ENCODE measurements at regions not wholly inside any gene's neighbourhood (a gene's known extent, or its start where the extent isn't known, plus 50 kb on each side); places are given as distances from the start of the nearest gene placed in this dataset.

GRCh38 chr1:70498666-70499065 is 87.6 kb downstream of the CTH start (continued):
- no peak for TF ChIP-seq SAP30 (IDR thresholded peaks at IDR 0.05; ENCODE audit: insufficient read depth, insufficient replicate concordance, low read length)
- no peak for TF ChIP-seq SP4 (IDR thresholded peaks at IDR 0.05; ENCODE audit: low read length)
- no peak for TF ChIP-seq CHD2 (IDR thresholded peaks at IDR 0.05; ENCODE audit: low read length)
- TF ChIP-seq SUZ12 (IDR thresholded peaks at IDR 0.05; ENCODE audit: low read length): no peak
